ENCODE measurements at regions not wholly inside any gene's neighbourhood (a gene's known extent, or its start where the extent isn't known, plus 50 kb on each side); places are given as distances from the start of the nearest gene placed in this dataset.

- ChIA-PET CTCF (no interaction called here), POLR2A (no interaction called here)
- TF ChIP-seq, protein P1, sequence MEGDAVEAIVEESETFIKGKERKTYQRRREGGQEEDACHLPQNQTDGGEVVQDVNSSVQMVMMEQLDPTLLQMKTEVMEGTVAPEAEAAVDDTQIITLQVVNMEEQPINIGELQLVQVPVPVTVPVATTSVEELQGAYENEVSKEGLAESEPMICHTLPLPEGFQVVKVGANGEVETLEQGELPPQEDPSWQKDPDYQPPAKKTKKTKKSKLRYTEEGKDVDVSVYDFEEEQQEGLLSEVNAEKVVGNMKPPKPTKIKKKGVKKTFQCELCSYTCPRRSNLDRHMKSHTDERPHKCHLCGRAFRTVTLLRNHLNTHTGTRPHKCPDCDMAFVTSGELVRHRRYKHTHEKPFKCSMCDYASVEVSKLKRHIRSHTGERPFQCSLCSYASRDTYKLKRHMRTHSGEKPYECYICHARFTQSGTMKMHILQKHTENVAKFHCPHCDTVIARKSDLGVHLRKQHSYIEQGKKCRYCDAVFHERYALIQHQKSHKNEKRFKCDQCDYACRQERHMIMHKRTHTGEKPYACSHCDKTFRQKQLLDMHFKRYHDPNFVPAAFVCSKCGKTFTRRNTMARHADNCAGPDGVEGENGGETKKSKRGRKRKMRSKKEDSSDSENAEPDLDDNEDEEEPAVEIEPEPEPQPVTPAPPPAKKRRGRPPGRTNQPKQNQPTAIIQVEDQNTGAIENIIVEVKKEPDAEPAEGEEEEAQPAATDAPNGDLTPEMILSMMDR (IDR thresholded peaks at IDR 0.05; ENCODE audit: low read depth, low read length): no peak
- DNase-seq (ENCODE audit: low read depth, low spot score): no peak
- no peaks in the 10 kb centered on the region for H3K27me3 ChIP-seq (ENCODE audit: control insufficient read depth, insufficient read depth, low read length)
- H3K27ac ChIP-seq (ENCODE audit: low read depth, low read length): no peak overlapping the region
- no peak overlapping the region for H3K4me3 ChIP-seq (ENCODE audit: low read depth, low read length)
- H3K9me3 ChIP-seq (ENCODE audit: control insufficient read depth, insufficient read depth, low read length): no peaks in the 10 kb centered on the region
Measured at GRCh38 chr6:119655124-119655523, 305.6 kb upstream of the MAN1A1 start.

- CTCF ChIA-PET: no interaction called here
Measured at GRCh38 chr6:119653329-119653728, 303.8 kb upstream of the MAN1A1 start.

DNA sequence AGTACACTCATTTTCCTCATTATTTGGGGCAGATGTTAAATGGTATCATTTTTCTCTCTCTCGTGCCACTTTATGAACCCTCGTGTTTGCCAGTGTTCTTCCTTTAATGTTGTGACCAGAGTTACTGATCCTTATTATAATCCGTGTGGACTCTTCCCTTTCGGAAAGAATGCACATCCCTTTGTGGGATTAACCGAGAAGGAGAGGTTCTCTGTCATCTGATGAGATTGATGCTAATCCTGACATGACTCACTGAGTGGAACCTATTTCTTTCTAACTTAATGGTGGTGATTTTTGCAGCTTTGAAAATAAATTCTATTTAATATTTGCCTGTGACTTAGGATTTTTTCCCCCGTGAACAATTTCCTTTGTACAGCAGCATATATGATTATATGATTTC, 300.0 kb upstream of the MAN1A1 start:
- CTCF ChIA-PET: no interaction called here

More at GRCh38 chr6:119653329-119653728, 303.8 kb upstream of the MAN1A1 start:
- no peak overlapping the region for H3K4me3 ChIP-seq (ENCODE audit: low read depth, low read length)
- H3K9me3 ChIP-seq (ENCODE audit: control insufficient read depth, insufficient read depth, low read length): no peaks in the 10 kb centered on the region
- POLR2A ChIA-PET: no interaction called here
- DNase-seq (ENCODE audit: low read depth, low spot score): no peak
- H3K27me3 ChIP-seq (ENCODE audit: control insufficient read depth, insufficient read depth, low read length): no peaks in the 10 kb centered on the region
- TF ChIP-seq, protein P1 (IDR thresholded peaks at IDR 0.05; ENCODE audit: low read depth, low read length): no peak
- no peak overlapping the region for H3K27ac ChIP-seq (ENCODE audit: low read depth, low read length)

GRCh38 chr6:119647309-119647708, 297.7 kb upstream of the MAN1A1 start:
- TF ChIP-seq, protein P1 (IDR thresholded peaks at IDR 0.05; ENCODE audit: low read depth, low read length): no peak
- no peaks in the 10 kb centered on the region for H3K27me3 ChIP-seq (ENCODE audit: control insufficient read depth, insufficient read depth, low read length)
- H3K27ac ChIP-seq (ENCODE audit: low read depth, low read length): no peak overlapping the region
- H3K4me3 ChIP-seq (ENCODE audit: low read depth, low read length): no peak overlapping the region
- DNase-seq (ENCODE audit: low read depth, low spot score): no peak
- H3K9me3 ChIP-seq (ENCODE audit: control insufficient read depth, insufficient read depth, low read length): no peaks in the 10 kb centered on the region
- CTCF ChIA-PET: no interaction called here
- POLR2A ChIA-PET: no interaction called here

More for the DNA sequence above, 300.0 kb upstream of the MAN1A1 start:
- Histone ChIP-seq H3K27me3 (ENCODE audit: control insufficient read depth, insufficient read depth, low read length) (no peaks in the 10 kb centered on the region), H3K27ac (ENCODE audit: low read depth, low read length) (no peak overlapping the region), H3K9me3 (ENCODE audit: control insufficient read depth, insufficient read depth, low read length) (no peaks in the 10 kb centered on the region), H3K4me3 (ENCODE audit: low read depth, low read length) (no peak overlapping the region)
- POLR2A ChIA-PET: no interaction called here
- TF ChIP-seq, protein P1 (IDR thresholded peaks at IDR 0.05; ENCODE audit: low read depth, low read length): no peak
- no peak for DNase-seq (ENCODE audit: low read depth, low spot score)

GRCh38 chr6:119643876-119644275, 294.3 kb upstream of the MAN1A1 start:
- no peak for DNase-seq (ENCODE audit: low read depth, low spot score)

More at GRCh38 chr6:119643876-119644275, 294.3 kb upstream of the MAN1A1 start:
- CTCF ChIA-PET: no interaction called here
- Histone ChIP-seq H3K4me3 (ENCODE audit: low read depth, low read length) (no peak overlapping the region), H3K9me3 (ENCODE audit: control insufficient read depth, insufficient read depth, low read length) (no peaks in the 10 kb centered on the region), H3K27ac (ENCODE audit: low read depth, low read length) (no peak overlapping the region), H3K27me3 (ENCODE audit: control insufficient read depth, insufficient read depth, low read length) (no peaks in the 10 kb centered on the region)
- TF ChIP-seq, protein P1 (IDR thresholded peaks at IDR 0.05; ENCODE audit: low read depth, low read length): no peak
- POLR2A ChIA-PET: no interaction called here

Measured in AG04450 (cell line).